ENCODE measurements at regions not wholly inside any gene's neighbourhood (a gene's known extent, or its start where the extent isn't known, plus 50 kb on each side); places are given as distances from the start of the nearest gene placed in this dataset.

GRCh38 chr11:46188017-46188416 is 66.8 kb upstream of the PHF21A start:
- H3K4me1 Mint-ChIP-seq: no peaks in the 10 kb centered on the region
- POLR2A ChIA-PET: no interaction called here
- no peak overlapping the region for H3K27ac Mint-ChIP-seq
- H3K27me3 ChIP-seq (ENCODE audit: control insufficient read depth in 2 of 2, insufficient read depth in 2 of 2, low read length in 2 of 2): no peaks in the 10 kb centered on the region
- CTCF ChIA-PET: no interaction called here
- H3K4me3 ChIP-seq (ENCODE audit: low read length): no peak overlapping the region
- DNase-seq (no peak), ATAC-seq (no peak)
- no peaks in the 10 kb centered on the region for H3K9me3 ChIP-seq (ENCODE audit: control insufficient read depth in 2 of 3, low read length in 3 of 3)
- H3K27me3 Mint-ChIP-seq: peaks cover 14 to 40% (median 20%) of the 10 kb centered on the region in 5 donors
- peaks cover 0 to 15% (median 6%) of the 10 kb centered on the region in 11 donors for H3K9me3 Mint-ChIP-seq
- H3K4me1 ChIP-seq (ENCODE audit: control insufficient read depth in 2 of 2, insufficient read depth in 2 of 2, low read length in 2 of 2): no peaks in the 10 kb centered on the region
- H3K4me3 Mint-ChIP-seq: no peak overlapping the region
- intact Hi-C loops (cut with micrococcal nuclease): no loop called here
- H3K36me3 ChIP-seq (ENCODE audit: control insufficient read depth in 2 of 3, insufficient read depth in 3 of 3, low read length in 3 of 3): no peaks in the 10 kb centered on the region
- H3K36me3 Mint-ChIP-seq: peaks cover 0 to 1% (median 0%) of the 10 kb centered on the region in 5 donors
- H3K27ac ChIP-seq (ENCODE audit: low read depth, low read length): no peak overlapping the region

DNA sequence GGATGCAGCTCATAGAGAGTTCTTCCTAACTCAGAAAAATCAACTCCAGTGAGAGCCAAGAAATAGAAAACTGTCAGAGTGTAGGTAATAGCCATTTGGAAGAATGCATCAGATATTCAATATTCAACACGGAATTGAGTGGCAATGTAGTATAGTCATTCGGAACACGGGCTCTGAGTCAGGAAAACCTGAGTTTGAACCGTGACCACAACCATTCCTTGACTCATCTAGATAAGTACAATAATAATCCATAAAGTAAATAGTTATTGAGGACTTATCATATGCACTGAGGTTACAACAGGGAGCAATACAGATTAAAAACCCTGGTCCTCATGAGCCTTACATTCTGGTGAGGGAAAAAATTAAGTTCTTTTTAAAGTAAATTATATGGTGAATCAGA is 62.6 kb upstream of the PHF21A start:
- Mint-ChIP-seq H3K36me3 (peaks cover 0 to 11% (median 0%) of the 10 kb centered on the region in 5 donors), H3K9me3 (peaks cover 0 to 7% (median 0%) of the 10 kb centered on the region in 11 donors), H3K27ac (no peak overlapping the region), H3K4me3 (no peak overlapping the region), H3K4me1 (no peaks in the 10 kb centered on the region), H3K27me3 (peaks cover 15 to 50% (median 22%) of the 10 kb centered on the region in 5 donors)
- Histone ChIP-seq H3K9me3 (ENCODE audit: control insufficient read depth in 2 of 3, low read length in 3 of 3) (no peaks in the 10 kb centered on the region), H3K27me3 (ENCODE audit: control insufficient read depth in 2 of 2, insufficient read depth in 2 of 2, low read length in 2 of 2) (no peaks in the 10 kb centered on the region), H3K36me3 (ENCODE audit: control insufficient read depth in 2 of 3, insufficient read depth in 3 of 3, low read length in 3 of 3) (no peaks in the 10 kb centered on the region), H3K4me3 (ENCODE audit: low read length) (no peak overlapping the region), H3K4me1 (ENCODE audit: control insufficient read depth in 2 of 2, insufficient read depth in 2 of 2, low read length in 2 of 2) (no peaks in the 10 kb centered on the region), H3K27ac (ENCODE audit: low read depth, low read length) (no peak overlapping the region)
- DNase-seq: no peak
- POLR2A ChIA-PET: no interaction called here
- no peak for ATAC-seq
- intact Hi-C loops (cut with micrococcal nuclease): no loop called here
- CTCF ChIA-PET: no interaction called here

DNA sequence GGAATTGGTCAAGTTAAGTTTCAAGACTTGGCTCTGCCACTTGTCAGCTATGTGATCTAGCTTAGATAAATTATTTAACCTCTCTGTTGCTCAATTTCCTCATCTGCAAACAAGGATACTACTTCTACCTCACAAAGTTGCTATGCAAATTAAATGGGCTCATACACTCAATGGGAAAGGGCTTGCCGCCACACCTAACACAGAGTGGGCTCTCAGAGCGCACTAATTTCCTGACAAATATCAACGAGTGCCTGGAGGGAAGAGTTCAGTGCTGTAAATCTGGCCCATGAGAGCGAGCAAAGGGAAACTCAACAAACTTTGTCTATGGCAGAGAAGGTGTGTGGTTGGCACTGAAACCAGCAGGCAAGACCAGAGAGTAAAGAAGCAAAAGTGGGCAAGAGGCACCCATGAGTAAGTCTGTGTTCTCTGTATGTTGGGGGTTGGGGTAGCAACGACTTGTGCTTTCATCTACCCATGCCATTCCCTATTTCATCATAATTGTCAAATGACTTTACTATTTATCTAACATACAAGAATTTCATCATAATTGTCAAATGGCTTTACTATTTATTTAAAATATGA is 60.7 kb upstream of the PHF21A start:
- Mint-ChIP-seq H3K36me3 (peaks cover 0 to 11% (median 0%) of the 10 kb centered on the region in 5 donors), H3K4me1 (no peaks in the 10 kb centered on the region), H3K4me3 (no peak overlapping the region), H3K9me3 (peaks cover 0 to 7% (median 0%) of the 10 kb centered on the region in 11 donors), H3K27me3 (peaks cover 15 to 41% (median 28%) of the 10 kb centered on the region in 5 donors), H3K27ac (no peak overlapping the region)
- no peaks in the 10 kb centered on the region for H3K27me3 ChIP-seq (ENCODE audit: control insufficient read depth in 2 of 2, insufficient read depth in 2 of 2, low read length in 2 of 2)
- no peaks in the 10 kb centered on the region for H3K36me3 ChIP-seq (ENCODE audit: control insufficient read depth in 2 of 3, insufficient read depth in 3 of 3, low read length in 3 of 3)
- no peak overlapping the region for H3K4me3 ChIP-seq (ENCODE audit: low read length)
- intact Hi-C loops (cut with micrococcal nuclease): no loop called here
- DNase-seq (no peak), ATAC-seq (no peak)
- H3K4me1 ChIP-seq (ENCODE audit: control insufficient read depth in 2 of 2, insufficient read depth in 2 of 2, low read length in 2 of 2): no peaks in the 10 kb centered on the region
- no peak overlapping the region for H3K27ac ChIP-seq (ENCODE audit: low read depth, low read length)
- POLR2A ChIA-PET: no interaction called here
- no peaks in the 10 kb centered on the region for H3K9me3 ChIP-seq (ENCODE audit: control insufficient read depth in 2 of 3, low read length in 3 of 3)
- CTCF ChIA-PET: no interaction called here

DNA sequence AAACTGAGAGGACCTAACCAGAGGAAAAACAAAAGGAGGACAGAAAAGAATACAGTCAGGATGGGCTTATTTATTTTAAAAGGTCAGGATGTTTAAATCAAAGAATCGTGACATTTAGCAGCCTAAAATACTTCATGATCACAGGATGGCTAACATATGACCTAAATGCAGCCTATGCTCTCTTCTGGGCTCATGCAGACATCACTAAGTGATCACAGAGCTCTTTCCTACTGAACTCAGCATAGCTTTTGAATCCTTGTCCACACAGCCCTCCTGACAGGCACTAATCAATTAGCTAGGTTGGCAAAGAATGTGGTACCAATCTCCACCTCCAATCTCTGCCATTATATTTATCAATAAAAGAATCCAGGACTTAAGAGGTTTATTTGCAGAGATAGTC is 60.1 kb upstream of the PHF21A start:
- ChIA-PET CTCF (no interaction called here), POLR2A (no interaction called here)
- Histone ChIP-seq H3K27ac (ENCODE audit: low read depth, low read length) (no peak overlapping the region), H3K4me3 (ENCODE audit: low read length) (no peak overlapping the region), H3K36me3 (ENCODE audit: control insufficient read depth in 2 of 3, insufficient read depth in 3 of 3, low read length in 3 of 3) (no peaks in the 10 kb centered on the region), H3K9me3 (ENCODE audit: control insufficient read depth in 2 of 3, low read length in 3 of 3) (no peaks in the 10 kb centered on the region), H3K27me3 (ENCODE audit: control insufficient read depth in 2 of 2, insufficient read depth in 2 of 2, low read length in 2 of 2) (no peaks in the 10 kb centered on the region), H3K4me1 (ENCODE audit: control insufficient read depth in 2 of 2, insufficient read depth in 2 of 2, low read length in 2 of 2) (no peaks in the 10 kb centered on the region)
- H3K27me3 Mint-ChIP-seq: peaks cover 15 to 43% (median 34%) of the 10 kb centered on the region in 5 donors
- H3K4me1 Mint-ChIP-seq: no peaks in the 10 kb centered on the region
- DNase-seq (no peak), ATAC-seq (no peak)
- intact Hi-C loops (cut with micrococcal nuclease): no loop called here
- H3K27ac Mint-ChIP-seq: no peak overlapping the region
- H3K36me3 Mint-ChIP-seq: peaks cover 0 to 11% (median 0%) of the 10 kb centered on the region in 5 donors
- H3K9me3 Mint-ChIP-seq: peaks cover 0 to 7% (median 0%) of the 10 kb centered on the region in 11 donors
- H3K4me3 Mint-ChIP-seq: no peak overlapping the region

DNA sequence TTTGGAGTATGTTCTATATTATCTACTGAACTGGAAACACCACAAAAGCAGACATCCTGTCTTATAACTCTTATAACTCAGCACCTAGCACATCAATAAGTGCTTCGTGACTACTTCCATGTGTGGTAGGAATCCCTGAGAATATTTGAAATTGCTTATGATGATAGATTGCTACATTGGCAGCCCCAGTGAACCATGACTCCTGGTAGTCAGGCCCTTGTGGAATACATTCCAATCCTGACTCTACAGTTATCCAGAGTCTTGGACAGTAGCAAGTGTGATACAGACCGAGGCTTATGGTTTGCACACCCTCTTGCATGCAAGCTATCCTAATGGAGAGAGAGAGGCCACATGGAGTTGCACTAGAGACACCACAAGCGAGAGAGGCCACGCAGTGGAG is 59.5 kb upstream of the PHF21A start:
- no peaks in the 10 kb centered on the region for H3K4me1 Mint-ChIP-seq
- peaks cover 13 to 47% (median 37%) of the 10 kb centered on the region in 5 donors for H3K27me3 Mint-ChIP-seq
- POLR2A ChIA-PET: no interaction called here
- DNase-seq (no peak), ATAC-seq (no peak)
- Histone ChIP-seq H3K27ac (ENCODE audit: low read depth, low read length) (no peak overlapping the region), H3K4me3 (ENCODE audit: low read length) (no peak overlapping the region), H3K36me3 (ENCODE audit: control insufficient read depth in 2 of 3, insufficient read depth in 3 of 3, low read length in 3 of 3) (no peaks in the 10 kb centered on the region), H3K4me1 (ENCODE audit: control insufficient read depth in 2 of 2, insufficient read depth in 2 of 2, low read length in 2 of 2) (no peaks in the 10 kb centered on the region), H3K9me3 (ENCODE audit: control insufficient read depth in 2 of 3, low read length in 3 of 3) (no peaks in the 10 kb centered on the region), H3K27me3 (ENCODE audit: control insufficient read depth in 2 of 2, insufficient read depth in 2 of 2, low read length in 2 of 2) (no peaks in the 10 kb centered on the region)
- intact Hi-C loops (cut with micrococcal nuclease): no loop called here
- CTCF ChIA-PET: no interaction called here
- no peak overlapping the region for H3K27ac Mint-ChIP-seq
- peaks cover 0 to 7% (median 0%) of the 10 kb centered on the region in 11 donors for H3K9me3 Mint-ChIP-seq
- H3K4me3 Mint-ChIP-seq: no peak overlapping the region
- H3K36me3 Mint-ChIP-seq: peaks cover 0 to 11% (median 0%) of the 10 kb centered on the region in 5 donors

- no peak overlapping the region for H3K27ac Mint-ChIP-seq
- H3K36me3 Mint-ChIP-seq: peaks cover 0 to 11% (median 0%) of the 10 kb centered on the region in 5 donors
- H3K4me3 ChIP-seq (ENCODE audit: low read length): no peak overlapping the region
- peaks cover 8 to 30% (median 24%) of the 10 kb centered on the region in 5 donors for H3K27me3 Mint-ChIP-seq
- no peak overlapping the region for H3K27ac ChIP-seq (ENCODE audit: low read depth, low read length)
- H3K9me3 Mint-ChIP-seq: peaks cover 0 to 7% (median 0%) of the 10 kb centered on the region in 11 donors
- H3K4me1 Mint-ChIP-seq: no peaks in the 10 kb centered on the region
- intact Hi-C loops (cut with micrococcal nuclease): no loop called here
- H3K4me3 Mint-ChIP-seq: no peak overlapping the region
- no peaks in the 10 kb centered on the region for H3K36me3 ChIP-seq (ENCODE audit: control insufficient read depth in 2 of 3, insufficient read depth in 3 of 3, low read length in 3 of 3)
- H3K27me3 ChIP-seq (ENCODE audit: control insufficient read depth in 2 of 2, insufficient read depth in 2 of 2, low read length in 2 of 2): no peaks in the 10 kb centered on the region
- H3K9me3 ChIP-seq (ENCODE audit: control insufficient read depth in 2 of 3, low read length in 3 of 3): no peaks in the 10 kb centered on the region
- DNase-seq (no peak), ATAC-seq (no peak)
- CTCF ChIA-PET: no interaction called here
- POLR2A ChIA-PET: no interaction called here
- H3K4me1 ChIP-seq (ENCODE audit: control insufficient read depth in 2 of 2, insufficient read depth in 2 of 2, low read length in 2 of 2): no peaks in the 10 kb centered on the region
Measured at GRCh38 chr11:46178513-46178912, 57.3 kb upstream of the PHF21A start.

DNA sequence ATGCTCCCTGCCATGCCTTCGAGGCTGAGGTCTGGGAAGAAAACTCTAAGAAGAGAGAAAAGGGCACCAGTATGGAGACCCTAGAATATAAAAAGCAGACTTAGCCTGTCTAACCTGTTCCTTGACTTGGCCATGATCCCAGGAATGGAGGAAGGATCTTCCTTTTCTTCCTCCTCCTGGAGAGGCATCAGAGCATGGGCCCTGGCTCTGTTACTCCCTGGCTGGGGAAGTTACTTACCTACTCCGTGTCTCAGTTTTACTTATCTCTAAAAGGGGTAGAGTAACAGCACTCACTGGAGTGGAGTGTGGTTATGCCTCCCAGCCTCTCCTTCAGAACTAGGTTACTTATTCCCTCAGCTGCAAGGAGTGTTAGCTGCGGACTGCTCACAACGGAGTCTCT is 55.2 kb upstream of the PHF21A start:
- H3K27me3 ChIP-seq (ENCODE audit: control insufficient read depth in 2 of 2, insufficient read depth in 2 of 2, low read length in 2 of 2): no peaks in the 10 kb centered on the region
- no peaks in the 10 kb centered on the region for H3K36me3 ChIP-seq (ENCODE audit: control insufficient read depth in 2 of 3, insufficient read depth in 3 of 3, low read length in 3 of 3)
- peaks cover 0 to 3% (median 0%) of the 10 kb centered on the region in 5 donors for H3K36me3 Mint-ChIP-seq
- H3K4me3 ChIP-seq (ENCODE audit: low read length): no peak overlapping the region
- ATAC-seq (no peak), DNase-seq (no peak)
- no peaks in the 10 kb centered on the region for H3K4me1 ChIP-seq (ENCODE audit: control insufficient read depth in 2 of 2, insufficient read depth in 2 of 2, low read length in 2 of 2)
- no peaks in the 10 kb centered on the region for H3K4me1 Mint-ChIP-seq
- H3K9me3 ChIP-seq (ENCODE audit: control insufficient read depth in 2 of 3, low read length in 3 of 3): no peaks in the 10 kb centered on the region
- H3K27me3 Mint-ChIP-seq: peaks cover 6 to 29% (median 26%) of the 10 kb centered on the region in 5 donors
- intact Hi-C loops (cut with micrococcal nuclease): no loop called here
- no peak overlapping the region for H3K27ac ChIP-seq (ENCODE audit: low read depth, low read length)
- CTCF ChIA-PET: interaction anchor here (0.6 kb wide), 1 partner anchor 241 kb away, joined by 3 read pairs; no protein-coding TSS in a partner anchor
- no peak overlapping the region for H3K27ac Mint-ChIP-seq
- H3K9me3 Mint-ChIP-seq: peaks cover 0 to 4% (median 0%) of the 10 kb centered on the region in 11 donors
- no peak overlapping the region for H3K4me3 Mint-ChIP-seq
- POLR2A ChIA-PET: no interaction called here

Measured in naive thymus-derived CD4-positive, alpha-beta T cell (primary cell).